Sigmoid colon (tissue), 4 donors: ENCODE measurements at regions not wholly inside any gene's neighbourhood (a gene's known extent, or its start where the extent isn't known, plus 50 kb on each side); places are given as distances from the start of the nearest gene placed in this dataset.

Experiments used
- EP300 ChIP-seq, 4 donors: sonication (generic); formaldehyde crosslinking; IDR thresholded peaks; one replicate each; pipeline ENCODE4 v1.6.1; 2017; ENCODE audit warnings: antibody characterized with exemption in 4 of 4
- TF ChIP-seq, protein P1 (sequence below), 4 experiments: fragments of 450-650 bp in 3 of 4; fragments of 200-600 bp in 1 of 4; IDR thresholded peaks; one replicate each; pipeline ENCODE4 v1.5.1; 2016 to 2019; ENCODE audit warnings: antibody characterized with exemption in 4 of 4, mild to moderate bottlenecking in 3 of 4, moderate library complexity in 2 of 4

DNA sequence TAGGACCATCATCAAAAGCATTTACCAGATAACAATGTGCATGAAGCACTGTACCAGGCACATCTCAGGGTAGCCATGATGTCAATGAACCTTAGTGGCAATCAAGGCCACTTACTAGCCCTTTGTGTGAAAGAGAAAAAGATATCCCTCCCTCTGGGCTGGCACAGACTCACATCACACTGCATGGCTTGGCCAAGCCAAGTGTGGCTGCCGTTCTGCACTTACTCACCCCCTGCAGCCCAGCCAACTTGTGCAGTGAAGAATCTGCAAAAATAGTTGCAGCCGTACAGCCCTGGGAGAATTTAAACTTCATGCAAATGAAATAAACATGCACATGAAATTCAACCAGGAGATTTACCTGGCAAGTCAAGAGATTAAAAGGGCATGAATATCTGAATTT, 333.5 kb downstream of the DEPDC1B start:
- TF ChIP-seq, protein P1, sequence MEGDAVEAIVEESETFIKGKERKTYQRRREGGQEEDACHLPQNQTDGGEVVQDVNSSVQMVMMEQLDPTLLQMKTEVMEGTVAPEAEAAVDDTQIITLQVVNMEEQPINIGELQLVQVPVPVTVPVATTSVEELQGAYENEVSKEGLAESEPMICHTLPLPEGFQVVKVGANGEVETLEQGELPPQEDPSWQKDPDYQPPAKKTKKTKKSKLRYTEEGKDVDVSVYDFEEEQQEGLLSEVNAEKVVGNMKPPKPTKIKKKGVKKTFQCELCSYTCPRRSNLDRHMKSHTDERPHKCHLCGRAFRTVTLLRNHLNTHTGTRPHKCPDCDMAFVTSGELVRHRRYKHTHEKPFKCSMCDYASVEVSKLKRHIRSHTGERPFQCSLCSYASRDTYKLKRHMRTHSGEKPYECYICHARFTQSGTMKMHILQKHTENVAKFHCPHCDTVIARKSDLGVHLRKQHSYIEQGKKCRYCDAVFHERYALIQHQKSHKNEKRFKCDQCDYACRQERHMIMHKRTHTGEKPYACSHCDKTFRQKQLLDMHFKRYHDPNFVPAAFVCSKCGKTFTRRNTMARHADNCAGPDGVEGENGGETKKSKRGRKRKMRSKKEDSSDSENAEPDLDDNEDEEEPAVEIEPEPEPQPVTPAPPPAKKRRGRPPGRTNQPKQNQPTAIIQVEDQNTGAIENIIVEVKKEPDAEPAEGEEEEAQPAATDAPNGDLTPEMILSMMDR (IDR thresholded peaks at IDR 0.05), result no peak
- TF ChIP-seq EP300 (IDR thresholded peaks at IDR 0.05), result no peak
